SK-N-SH treated with all-trans-retinoic acid at 6 μM for 48 hours (cell line): ENCODE measurements at regions not wholly inside any gene's neighbourhood (a gene's known extent, or its start where the extent isn't known, plus 50 kb on each side); places are given as distances from the start of the nearest gene placed in this dataset.
"Not testable (repeated sequence)": the region's sequence is repeated elsewhere in the genome, so short reads cannot be mapped to it uniquely, and the experiment has no call there.

Experiments
- ATAC-seq: fragments of 200-7000 bp; cut with Tn5 transposase; 3 replicates; pipeline ENCODE4 v1.9.1; 2020; ENCODE audit warnings: mild to moderate bottlenecking, moderate library complexity
- ARNTL ChIP-seq: fragments of 450-650 bp; formaldehyde crosslinking; IDR thresholded peaks from 2 replicates; pipeline ENCODE4 v1.5.0; 2020; ENCODE audit warnings: low read depth, mild to moderate bottlenecking, moderate library complexity, borderline replicate concordance
- CSDC2 ChIP-seq: fragments of 250-450 bp; sonication (Bioruptor Pico); IDR thresholded peaks from 2 replicates; pipeline ENCODE4 v1.5.0; 2020; ENCODE audit warnings: mild to moderate bottlenecking, moderate library complexity
- CSRNP3 ChIP-seq: fragments of 250-450 bp; sonication (Bioruptor Pico); IDR thresholded peaks from 2 replicates; pipeline ENCODE4 v1.5.1; 2021; ENCODE audit warnings: mild to moderate bottlenecking, moderate library complexity
- GLIS3 ChIP-seq: fragments of 250-450 bp; sonication (Bioruptor Pico); IDR thresholded peaks from 2 replicates; pipeline ENCODE4 v1.5.0; 2020; ENCODE audit warnings: mild to moderate bottlenecking, moderate library complexity
- ISL1 ChIP-seq: fragments of 250-450 bp; sonication (Bioruptor Pico); IDR thresholded peaks from 2 replicates; pipeline ENCODE4 v2.1.2; 2022; ENCODE audit warnings: mild to moderate bottlenecking, moderate library complexity
- OSR1 ChIP-seq: fragments of 250-450 bp; sonication (Bioruptor Pico); IDR thresholded peaks from 2 replicates; pipeline ENCODE4 v1.8.0; 2022; ENCODE audit warnings: moderate library complexity, mild to moderate bottlenecking, inconsistent platforms
- POU6F1 ChIP-seq: fragments of 250-450 bp; sonication (Bioruptor Pico); IDR thresholded peaks from 2 replicates; pipeline ENCODE4 v1.8.0; 2021; ENCODE audit warnings: low read depth, mild to moderate bottlenecking, moderate library complexity, borderline replicate concordance
- RARB ChIP-seq: fragments of 250-450 bp; sonication (Bioruptor Pico); IDR thresholded peaks from 2 replicates; pipeline ENCODE4 v1.8.0; 2021; ENCODE audit warnings: mild to moderate bottlenecking, moderate library complexity
- SNAI2 ChIP-seq: fragments of 250-450 bp; sonication (Bioruptor Pico); IDR thresholded peaks from 2 replicates; pipeline ENCODE4 v1.5.0; 2020; ENCODE audit warnings: mild to moderate bottlenecking, moderate library complexity
- TCF4 ChIP-seq: fragments of 250-450 bp; sonication (Bioruptor Pico); IDR thresholded peaks from 2 replicates; pipeline ENCODE4 v1.8.0; 2021; ENCODE audit warnings: mild to moderate bottlenecking, moderate library complexity, borderline replicate concordance
- TOX ChIP-seq: fragments of 250-450 bp; sonication (Bioruptor Pico); IDR thresholded peaks from 2 replicates; pipeline ENCODE4 v1.8.0; 2021; ENCODE audit warnings: mild to moderate bottlenecking, moderate library complexity, borderline replicate concordance
- ZC3H10 ChIP-seq: fragments of 250-450 bp; sonication (Bioruptor Pico); IDR thresholded peaks from 2 replicates; pipeline ENCODE4 v1.5.1; 2021; ENCODE audit warnings: mild to moderate bottlenecking, moderate library complexity
- ZFP3 ChIP-seq: fragments of 250-450 bp; sonication (Bioruptor Pico); IDR thresholded peaks from 2 replicates; pipeline ENCODE4 v1.5.0; 2020; ENCODE audit warnings: mild to moderate bottlenecking, moderate library complexity
- ZFP30 ChIP-seq: fragments of 450-650 bp; formaldehyde crosslinking; IDR thresholded peaks from 2 replicates; pipeline ENCODE4 v1.5.0; 2022; ENCODE audit warnings: mild to moderate bottlenecking, moderate library complexity
- ZNF565 ChIP-seq: fragments of 450-650 bp; formaldehyde crosslinking; conservative IDR thresholded peaks from 2 replicates; pipeline ENCODE4 v1.5.0; 2020; ENCODE audit warnings: low read depth, mild to moderate bottlenecking, moderate library complexity
- ZNF70 ChIP-seq: fragments of 450-650 bp; formaldehyde crosslinking; IDR thresholded peaks from 2 replicates; pipeline ENCODE4 v1.5.0; 2020; ENCODE audit warnings: mild to moderate bottlenecking, moderate library complexity
- ZNF8 ChIP-seq: fragments of 450-650 bp; formaldehyde crosslinking; IDR thresholded peaks from 2 replicates; pipeline ENCODE4 v1.5.0; 2020; ENCODE audit warnings: mild to moderate bottlenecking, moderate library complexity
- TF ChIP-seq, protein P1 (sequence below): fragments of 250-450 bp; sonication (Bioruptor Pico); IDR thresholded peaks from 2 replicates; pipeline ENCODE4 v1.5.0; 2020; ENCODE audit warnings: mild to moderate bottlenecking, moderate library complexity
- TF ChIP-seq, protein P2 (sequence below): fragments of 250-450 bp; sonication (Bioruptor Pico); IDR thresholded peaks from 2 replicates; pipeline ENCODE4 v1.5.1; 2020; ENCODE audit warnings: low read depth, mild to moderate bottlenecking, moderate library complexity
- TF ChIP-seq, protein P3 (sequence below): fragments of 250-450 bp; sonication (Bioruptor Pico); IDR thresholded peaks from 2 replicates; pipeline ENCODE4 v1.8.0; 2020; ENCODE audit warnings: mild to moderate bottlenecking, moderate library complexity, borderline replicate concordance

DNA sequence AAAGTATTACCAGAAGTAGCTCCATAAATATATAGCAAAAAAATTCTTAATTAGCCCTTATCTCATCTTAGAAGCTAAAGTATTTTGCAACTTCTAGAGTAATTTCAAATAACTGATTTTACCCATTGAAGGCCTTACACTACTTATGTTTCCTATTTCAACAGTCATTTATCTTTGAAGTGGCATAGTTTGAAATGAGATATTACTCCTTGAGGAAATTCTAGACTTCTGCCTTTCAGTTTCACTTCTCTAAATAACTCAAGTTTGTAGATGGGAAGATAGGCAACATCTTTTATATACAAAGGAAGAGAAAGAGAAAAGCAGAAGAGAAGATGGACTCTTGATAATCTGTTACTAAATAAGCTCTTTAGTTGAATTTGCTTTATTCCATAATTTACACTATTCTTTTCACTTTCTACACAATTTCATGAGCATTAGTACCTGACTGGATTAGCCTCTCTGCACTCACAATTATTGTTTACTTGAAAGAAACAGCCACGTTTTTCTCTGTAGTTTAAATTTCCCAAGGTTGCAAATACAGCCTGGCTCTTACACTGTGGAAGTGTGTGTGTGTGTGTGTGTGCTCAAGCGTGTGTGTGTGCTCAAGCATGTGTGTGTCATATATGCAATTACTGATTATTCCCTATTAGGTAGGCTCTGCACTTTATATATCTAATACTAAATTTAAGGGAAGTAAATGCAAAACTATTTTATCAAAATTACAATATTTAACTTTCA lies 60.6 kb upstream of the EMB start:
- ATAC-seq, result no peak
- no peak for TF ChIP-seq SNAI2 (CRISPR knock-in tag)
- TF ChIP-seq ISL1 (CRISPR knock-in tag), result no peak
- no peak for TF ChIP-seq CSDC2 (CRISPR knock-in tag)
- TF ChIP-seq CSRNP3, result no peak
- no peak for TF ChIP-seq ZNF565 (CRISPR knock-in tag)
- TF ChIP-seq ZFP3 (CRISPR knock-in tag), result no peak
- TF ChIP-seq RARB (CRISPR knock-in tag), result no peak
- TF ChIP-seq ZNF70 (CRISPR knock-in tag), result no peak
- no peak for TF ChIP-seq ARNTL
- no peak for TF ChIP-seq POU6F1 (CRISPR knock-in tag)
- no peak for TF ChIP-seq TOX
- no peak for TF ChIP-seq ZNF8 (CRISPR knock-in tag)
- TF ChIP-seq, protein P1, sequence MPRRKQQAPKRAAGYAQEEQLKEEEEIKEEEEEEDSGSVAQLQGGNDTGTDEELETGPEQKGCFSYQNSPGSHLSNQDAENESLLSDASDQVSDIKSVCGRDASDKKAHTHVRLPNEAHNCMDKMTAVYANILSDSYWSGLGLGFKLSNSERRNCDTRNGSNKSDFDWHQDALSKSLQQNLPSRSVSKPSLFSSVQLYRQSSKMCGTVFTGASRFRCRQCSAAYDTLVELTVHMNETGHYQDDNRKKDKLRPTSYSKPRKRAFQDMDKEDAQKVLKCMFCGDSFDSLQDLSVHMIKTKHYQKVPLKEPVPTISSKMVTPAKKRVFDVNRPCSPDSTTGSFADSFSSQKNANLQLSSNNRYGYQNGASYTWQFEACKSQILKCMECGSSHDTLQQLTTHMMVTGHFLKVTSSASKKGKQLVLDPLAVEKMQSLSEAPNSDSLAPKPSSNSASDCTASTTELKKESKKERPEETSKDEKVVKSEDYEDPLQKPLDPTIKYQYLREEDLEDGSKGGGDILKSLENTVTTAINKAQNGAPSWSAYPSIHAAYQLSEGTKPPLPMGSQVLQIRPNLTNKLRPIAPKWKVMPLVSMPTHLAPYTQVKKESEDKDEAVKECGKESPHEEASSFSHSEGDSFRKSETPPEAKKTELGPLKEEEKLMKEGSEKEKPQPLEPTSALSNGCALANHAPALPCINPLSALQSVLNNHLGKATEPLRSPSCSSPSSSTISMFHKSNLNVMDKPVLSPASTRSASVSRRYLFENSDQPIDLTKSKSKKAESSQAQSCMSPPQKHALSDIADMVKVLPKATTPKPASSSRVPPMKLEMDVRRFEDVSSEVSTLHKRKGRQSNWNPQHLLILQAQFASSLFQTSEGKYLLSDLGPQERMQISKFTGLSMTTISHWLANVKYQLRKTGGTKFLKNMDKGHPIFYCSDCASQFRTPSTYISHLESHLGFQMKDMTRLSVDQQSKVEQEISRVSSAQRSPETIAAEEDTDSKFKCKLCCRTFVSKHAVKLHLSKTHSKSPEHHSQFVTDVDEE (CRISPR knock-in tag), result no peak
- TF ChIP-seq ZFP30 (CRISPR knock-in tag), result no peak
- TF ChIP-seq, protein P2, sequence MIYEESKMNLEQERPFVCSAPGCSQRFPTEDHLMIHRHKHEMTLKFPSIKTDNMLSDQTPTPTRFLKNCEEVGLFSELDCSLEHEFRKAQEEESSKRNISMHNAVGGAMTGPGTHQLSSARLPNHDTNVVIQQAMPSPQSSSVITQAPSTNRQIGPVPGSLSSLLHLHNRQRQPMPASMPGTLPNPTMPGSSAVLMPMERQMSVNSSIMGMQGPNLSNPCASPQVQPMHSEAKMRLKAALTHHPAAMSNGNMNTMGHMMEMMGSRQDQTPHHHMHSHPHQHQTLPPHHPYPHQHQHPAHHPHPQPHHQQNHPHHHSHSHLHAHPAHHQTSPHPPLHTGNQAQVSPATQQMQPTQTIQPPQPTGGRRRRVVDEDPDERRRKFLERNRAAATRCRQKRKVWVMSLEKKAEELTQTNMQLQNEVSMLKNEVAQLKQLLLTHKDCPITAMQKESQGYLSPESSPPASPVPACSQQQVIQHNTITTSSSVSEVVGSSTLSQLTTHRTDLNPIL, result no peak
- TF ChIP-seq GLIS3 (CRISPR knock-in tag), result no peak
- TF ChIP-seq, protein P3, sequence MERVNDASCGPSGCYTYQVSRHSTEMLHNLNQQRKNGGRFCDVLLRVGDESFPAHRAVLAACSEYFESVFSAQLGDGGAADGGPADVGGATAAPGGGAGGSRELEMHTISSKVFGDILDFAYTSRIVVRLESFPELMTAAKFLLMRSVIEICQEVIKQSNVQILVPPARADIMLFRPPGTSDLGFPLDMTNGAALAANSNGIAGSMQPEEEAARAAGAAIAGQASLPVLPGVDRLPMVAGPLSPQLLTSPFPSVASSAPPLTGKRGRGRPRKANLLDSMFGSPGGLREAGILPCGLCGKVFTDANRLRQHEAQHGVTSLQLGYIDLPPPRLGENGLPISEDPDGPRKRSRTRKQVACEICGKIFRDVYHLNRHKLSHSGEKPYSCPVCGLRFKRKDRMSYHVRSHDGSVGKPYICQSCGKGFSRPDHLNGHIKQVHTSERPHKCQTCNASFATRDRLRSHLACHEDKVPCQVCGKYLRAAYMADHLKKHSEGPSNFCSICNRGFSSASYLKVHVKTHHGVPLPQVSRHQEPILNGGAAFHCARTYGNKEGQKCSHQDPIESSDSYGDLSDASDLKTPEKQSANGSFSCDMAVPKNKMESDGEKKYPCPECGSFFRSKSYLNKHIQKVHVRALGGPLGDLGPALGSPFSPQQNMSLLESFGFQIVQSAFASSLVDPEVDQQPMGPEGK (CRISPR knock-in tag), result no peak
- no peak for TF ChIP-seq OSR1

- not testable (repeated sequence) for ATAC-seq
Observed at GRCh38 chr5:50513028-50513457, 72.0 kb upstream of the EMB start.

DNA sequence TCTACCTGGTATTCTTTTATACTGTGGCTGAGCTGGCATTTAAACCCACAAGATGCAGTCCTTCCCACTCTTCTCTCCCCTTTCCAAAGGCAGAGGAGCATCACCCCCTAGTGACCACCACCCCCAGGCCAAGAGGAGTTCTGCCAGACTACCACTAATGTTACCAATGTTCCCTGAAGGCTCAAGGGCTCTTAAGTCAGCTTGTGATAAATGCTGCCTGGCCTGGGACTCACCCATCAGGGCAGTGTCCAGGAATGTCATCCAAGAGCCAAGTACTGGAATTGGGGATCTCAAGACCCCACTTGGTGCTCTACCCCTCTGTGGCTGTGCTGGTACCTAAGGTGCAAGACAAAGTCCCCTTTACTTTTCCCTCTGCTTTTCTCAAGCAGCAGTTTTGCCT lies 80.0 kb upstream of the EMB start:
- ATAC-seq, result not testable (repeated sequence)

DNA sequence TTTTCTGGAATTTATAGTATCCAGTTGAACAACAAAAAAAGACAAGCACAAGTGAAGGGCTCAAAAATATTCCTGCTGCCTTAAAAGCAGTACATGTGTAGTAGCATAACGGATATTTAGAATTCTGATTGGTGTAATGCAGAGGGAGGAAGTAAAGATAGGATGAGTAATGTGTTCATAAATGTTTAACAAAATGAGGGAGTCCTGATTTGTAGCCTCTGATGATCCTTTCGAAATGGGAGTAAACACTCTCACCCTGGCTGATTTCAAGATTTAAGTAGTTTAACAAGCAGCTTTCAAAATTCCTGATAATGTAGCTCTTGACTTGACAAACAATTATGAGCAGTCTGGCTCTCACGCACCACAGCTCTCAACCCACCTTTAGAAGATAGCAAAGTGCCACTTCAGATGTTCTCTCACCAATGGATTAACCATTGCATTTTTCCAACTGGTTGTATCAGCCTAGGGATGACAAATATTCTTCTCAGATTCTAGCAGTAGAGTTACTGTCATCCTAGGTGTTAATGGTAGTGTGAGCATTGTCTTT lies 86.5 kb upstream of the EMB start:
- ATAC-seq, result not testable (repeated sequence)

- ATAC-seq, result no peak
- TF ChIP-seq, protein P3 (CRISPR knock-in tag), result no peak
- TF ChIP-seq ZNF8 (CRISPR knock-in tag) (no peak), TCF4 (CRISPR knock-in tag) (no peak), ZNF70 (CRISPR knock-in tag) (no peak), ZFP30 (CRISPR knock-in tag) (no peak), TOX (no peak), ZC3H10 (no peak), ZFP3 (CRISPR knock-in tag) (no peak), ARNTL (no peak), RARB (CRISPR knock-in tag) (no peak)
- TF ChIP-seq, all 23 proteins: peak for 0
Observed at GRCh38 chr5:50535393-50535792, 94.3 kb upstream of the EMB start.

DNA sequence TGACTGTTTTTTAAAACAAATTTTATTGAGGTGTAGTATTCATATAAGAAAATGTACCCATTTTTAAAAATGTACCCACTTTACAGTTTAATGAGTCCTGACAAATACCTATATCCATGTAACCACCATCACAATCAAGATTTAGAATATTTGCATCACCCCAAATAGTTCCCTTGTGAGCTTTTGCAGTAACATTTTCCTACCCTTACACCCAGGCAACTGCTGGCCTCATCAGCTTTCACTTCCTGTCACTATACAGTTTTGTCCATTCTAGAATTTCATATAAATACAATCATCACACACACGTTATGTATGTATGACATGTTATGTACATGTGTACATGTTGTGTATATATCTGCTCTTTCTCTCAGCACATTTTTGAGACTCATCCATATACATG lies 96.4 kb upstream of the EMB start:
- ATAC-seq, result not testable (repeated sequence)
